CD4-positive, alpha-beta T cell (primary cell): ENCODE measurements at regions not wholly inside any gene's neighbourhood (a gene's known extent, or its start where the extent isn't known, plus 50 kb on each side); places are given as distances from the start of the nearest gene placed in this dataset.

Experiments used
- ATAC-seq: fragments of 200-7000 bp; cut with Tn5 transposase; one replicate; pipeline ENCODE4 v1.10.0; 2022; ENCODE audit warnings: mild to moderate bottlenecking; ENCODE audit not compliant: poor library complexity
- CTCF ChIA-PET: fragments of 350-600 bp; sonication (Branson Sonifier 250); formaldehyde crosslinking; loops from one replicate; lab custom pipeline; 2021; ENCODE audit warnings: antibody characterized with exemption, inconsistent platforms; lab: Charles Lee
- POLR2A ChIA-PET: fragments of 350-600 bp; sonication (Branson Sonifier 250); formaldehyde crosslinking; loops from one replicate; lab custom pipeline; 2021; ENCODE audit warnings: antibody characterized with exemption, inconsistent platforms; lab: Charles Lee
- DNase-seq, 14 experiments: peaks; one replicate each; pipeline ENCODE4 v3.0.0-alpha.2; 2013 to 2020; ENCODE audit warnings: mixed read lengths in 2 of 14
- H3K27ac ChIP-seq, 2 donors: one replicate each; pipeline versions ENCODE4 v1.5.1 to v1.7.0; 2013; ENCODE audit warnings: low read length in 2 of 2, low read depth in 1 of 2, mild to moderate bottlenecking in 1 of 2
- H3K27me3 ChIP-seq, 2 experiments: 1 replicate in 1 of 2; 2 replicates in 1 of 2; pipeline versions ENCODE4 v1.6.1 to v1.7.0; 2013; ENCODE audit warnings: low read length in 2 of 2, control low read depth in 1 of 2, mild to moderate bottlenecking in 1 of 2, moderate library complexity in 1 of 2; ENCODE audit not compliant: insufficient read depth in 2 of 2, control insufficient read depth in 1 of 2
- H3K36me3 ChIP-seq: one replicate; pipeline ENCODE4 v1.6.1; 2013; ENCODE audit warnings: low read length, control low read depth; ENCODE audit not compliant: insufficient read depth
- H3K4me1 ChIP-seq: one replicate; pipeline ENCODE4 v1.6.1; 2013; ENCODE audit warnings: low read length, control low read depth; ENCODE audit not compliant: insufficient read depth
- H3K4me3 ChIP-seq: one replicate; pipeline ENCODE4 v1.5.1; 2013; ENCODE audit warnings: mild to moderate bottlenecking, low read length, moderate library complexity
- H3K9me3 ChIP-seq, 2 experiments: 1 replicate in 1 of 2; 2 replicates in 1 of 2; pipeline versions ENCODE4 v1.6.1 to v1.7.0; 2013; ENCODE audit warnings: low read length in 2 of 2, mild to moderate bottlenecking in 2 of 2, control low read depth in 1 of 2, moderate library complexity in 1 of 2; ENCODE audit not compliant: control insufficient read depth in 1 of 2, insufficient read depth in 1 of 2
- H3K27ac Mint-ChIP-seq: one replicate; pipeline ENCODE4 v1.8.0; 2020; ENCODE audit warnings: mixed read lengths
- H3K27me3 Mint-ChIP-seq: one replicate; pipeline ENCODE4 v1.8.0; 2021; ENCODE audit warnings: mixed read lengths
- H3K36me3 Mint-ChIP-seq: one replicate; pipeline ENCODE4 v1.8.0; 2021; ENCODE audit warnings: low read depth, mixed read lengths
- H3K4me1 Mint-ChIP-seq: one replicate; pipeline ENCODE4 v1.8.0; 2021; ENCODE audit warnings: low read depth, mixed read lengths
- H3K4me3 Mint-ChIP-seq: one replicate; pipeline ENCODE4 v1.8.0; 2020; ENCODE audit warnings: mild to moderate bottlenecking, mixed read lengths
- H3K9me3 Mint-ChIP-seq: one replicate; pipeline ENCODE4 v1.8.0; 2020; ENCODE audit warnings: mixed read lengths
- CTCF ChIP-seq: fragments of 200-600 bp; IDR thresholded peaks from one replicate; pipeline ENCODE4 v1.8.0; 2022; ENCODE audit warnings: antibody characterized with exemption, mild to moderate bottlenecking
- intact Hi-C, 2 experiments: fragments of 100-400 bp; cut with DNase I in 1 of 2; cut with micrococcal nuclease in 1 of 2; formaldehyde crosslinking; loops; one replicate each; pipeline versions ENCODE4 v1.15.1 to v1.9.0; 2023 to 2025; cut with DNase I, micrococcal nuclease

GRCh38 chr5:135155616-135156214 is 121.7 kb upstream of the PITX1 start:
- Mint-ChIP-seq H3K4me1 (no peaks in the 10 kb centered on the region), H3K27ac (no peak overlapping the region), H3K27me3 (peaks cover 4% of the 10 kb centered on the region), H3K36me3 (no peaks in the 10 kb centered on the region), H3K9me3 (peaks cover 21% of the 10 kb centered on the region), H3K4me3 (no peak overlapping the region)
- Histone ChIP-seq H3K4me3 (no peak overlapping the region), H3K27me3 (no peaks in the 10 kb centered on the region), H3K4me1 (no peaks in the 10 kb centered on the region), H3K27ac (no peak overlapping the region), H3K9me3 (peaks cover 13 to 21% of the 10 kb centered on the region in 2 experiments), H3K36me3 (no peaks in the 10 kb centered on the region)
- POLR2A ChIA-PET: no interaction called here
- no peak for TF ChIP-seq CTCF
- intact Hi-C loops: no loop called here
- CTCF ChIA-PET: no interaction called here
- no peak for DNase-seq
- ATAC-seq: no peak

GRCh38 chr5:135154961-135155360 is 120.9 kb upstream of the PITX1 start:
- no peak overlapping the region for H3K27ac Mint-ChIP-seq
- no peaks in the 10 kb centered on the region for H3K36me3 Mint-ChIP-seq
- peaks cover 17% of the 10 kb centered on the region for H3K9me3 Mint-ChIP-seq
- no peak overlapping the region for H3K4me3 Mint-ChIP-seq
- CTCF ChIA-PET: interaction anchor here (0.5 kb wide), 1 partner anchor 42 kb away, joined by 3 read pairs; no protein-coding TSS in a partner anchor
- H3K27me3 Mint-ChIP-seq: peaks cover 4% of the 10 kb centered on the region
- no peak for TF ChIP-seq CTCF
- ATAC-seq (no peak), DNase-seq (no peak)
- H3K27ac ChIP-seq: no peak overlapping the region
- H3K27me3 ChIP-seq: no peaks in the 10 kb centered on the region
- POLR2A ChIA-PET: no interaction called here
- intact Hi-C loops: no loop called here
- H3K36me3 ChIP-seq: no peaks in the 10 kb centered on the region
- H3K9me3 ChIP-seq: peaks cover 14 to 21% of the 10 kb centered on the region in 2 experiments
- no peak overlapping the region for H3K4me3 ChIP-seq
- no peaks in the 10 kb centered on the region for H3K4me1 ChIP-seq
- no peaks in the 10 kb centered on the region for H3K4me1 Mint-ChIP-seq

- Histone ChIP-seq H3K9me3 (peaks cover 17 to 18% of the 10 kb centered on the region in 2 experiments), H3K27ac (no peak overlapping the region), H3K4me1 (no peaks in the 10 kb centered on the region), H3K4me3 (no peak overlapping the region), H3K27me3 (no peaks in the 10 kb centered on the region), H3K36me3 (no peaks in the 10 kb centered on the region)
- Mint-ChIP-seq H3K9me3 (peaks cover 13% of the 10 kb centered on the region), H3K4me3 (no peak overlapping the region), H3K4me1 (no peaks in the 10 kb centered on the region), H3K27ac (no peak overlapping the region), H3K36me3 (no peaks in the 10 kb centered on the region), H3K27me3 (peaks cover 4% of the 10 kb centered on the region)
- POLR2A ChIA-PET: no interaction called here
- no peak for TF ChIP-seq CTCF
- no peak for DNase-seq
- intact Hi-C loops: no loop called here
- no peak for ATAC-seq
- CTCF ChIA-PET: interaction anchor here (0.5 kb wide), 1 partner anchor 41 kb away, joined by 3 read pairs; no protein-coding TSS in a partner anchor
Observed at GRCh38 chr5:135154197-135154596, 120.2 kb upstream of the PITX1 start.
